Esophagus muscularis mucosa (tissue), 4 donors: ENCODE measurements at regions not wholly inside any gene's neighbourhood (a gene's known extent, or its start where the extent isn't known, plus 50 kb on each side); places are given as distances from the start of the nearest gene placed in this dataset.

Experiments used
- DNase-seq: peaks from one replicate; pipeline ENCODE4 v3.0.0-alpha.2; 2017; ENCODE audit errors: extremely low spot score
- H3K27ac ChIP-seq, 4 donors: fragments of 200-600 bp; sonication (generic); replicated peaks in 1 of 4; 1 replicate in 3 of 4; 2 replicates in 1 of 4; pipeline ENCODE4 v1.5.1; 2016 to 2019; ENCODE audit warnings: mild to moderate bottlenecking in 1 of 4
- H3K27me3 ChIP-seq, 4 donors: fragments of 200-600 bp; sonication (generic); one replicate each; pipeline versions ENCODE4 v1.5.1 to v1.6.0; 2016 to 2019
- H3K36me3 ChIP-seq, 4 donors: fragments of 200-600 bp; sonication (generic); one replicate each; pipeline ENCODE4 v1.5.1; 2016 to 2019
- H3K4me1 ChIP-seq, 4 donors: fragments of 200-600 bp; sonication (generic); one replicate each; pipeline ENCODE4 v1.5.1; 2016 to 2019
- H3K4me3 ChIP-seq, 4 donors: fragments of 200-600 bp; sonication (generic); 1 replicate in 2 of 4; 2 replicates in 2 of 4; pipeline ENCODE4 v1.5.1; 2016 to 2019; ENCODE audit warnings: mild to moderate bottlenecking in 4 of 4, moderate library complexity in 1 of 4
- H3K9me3 ChIP-seq, 4 donors: fragments of 200-600 bp; sonication (generic); 1 replicate in 3 of 4; 2 replicates in 1 of 4; pipeline ENCODE4 v1.5.1; 2016 to 2019
- EP300 ChIP-seq: sonication (generic); formaldehyde crosslinking; IDR thresholded peaks from one replicate; pipeline ENCODE4 v1.6.1; 2017; ENCODE audit warnings: antibody characterized with exemption
- POLR2A ChIP-seq: fragments of 450-650 bp; IDR thresholded peaks from one replicate; pipeline ENCODE4 v1.6.1; 2017; ENCODE audit warnings: antibody characterized with exemption, moderate library complexity, mild to moderate bottlenecking, low read depth
- POLR2AphosphoS5 ChIP-seq, 2 donors: sonication (generic); formaldehyde crosslinking; IDR thresholded peaks; one replicate each; pipeline ENCODE4 v1.6.1; 2017; ENCODE audit warnings: antibody characterized with exemption in 2 of 2
- WGBS: methylation state at CpG from one replicate; pipeline ENCODE4 v1.1.5; 2018; 5-methylcytosine and 5-hydroxymethylcytosine counted together
- intact Hi-C: fragments of 100-400 bp; cut with DNase I; formaldehyde crosslinking; loops from one replicate; pipeline ENCODE4 v1.15.1; 2023
- TF ChIP-seq, protein P1 (sequence below), 3 experiments: fragments of 200-600 bp in 2 of 3; fragments of 450-650 bp in 1 of 3; sonication (generic) in 2 of 3; IDR thresholded peaks; one replicate each; pipeline ENCODE4 v1.5.1; 2017 to 2019; ENCODE audit warnings: antibody characterized with exemption in 3 of 3, mild to moderate bottlenecking in 2 of 3, moderate library complexity in 1 of 3

DNA sequence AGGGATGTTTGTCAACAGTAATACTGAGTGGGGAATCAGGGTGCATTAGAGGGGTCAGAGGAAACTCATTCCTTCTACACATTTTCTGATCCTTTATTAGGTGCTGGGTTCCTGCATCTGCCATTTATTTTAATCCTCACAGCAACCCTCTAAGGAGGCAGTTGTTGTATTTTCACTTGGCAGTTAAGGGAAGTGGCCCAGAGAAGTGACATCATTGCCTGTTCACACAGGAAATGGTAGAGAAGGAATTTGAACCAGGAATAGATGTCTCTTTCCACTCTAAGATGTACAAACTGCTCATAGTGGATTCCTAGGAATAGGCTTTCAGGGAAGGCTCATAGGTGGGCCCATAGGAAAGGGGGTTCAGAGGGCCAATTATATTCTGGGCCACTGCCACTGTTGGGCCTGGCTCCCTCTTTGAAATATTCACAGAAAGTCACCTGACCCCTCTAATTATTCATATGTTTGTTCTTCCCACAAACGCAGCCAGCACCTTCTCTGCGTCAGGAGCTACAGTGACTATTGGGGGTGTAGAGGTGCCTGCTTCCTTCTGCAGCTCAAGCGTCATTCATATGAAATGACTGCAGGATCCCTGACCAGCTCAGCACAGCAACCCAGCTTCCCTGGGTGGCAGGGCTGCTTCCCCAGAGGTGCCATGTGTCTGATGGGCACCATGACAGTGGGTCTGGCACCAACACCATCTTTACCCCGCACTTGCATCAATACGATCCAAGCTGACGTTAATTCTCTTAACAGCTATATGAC, 163.9 kb upstream of the SMAD3 start:
- Histone ChIP-seq H3K4me3 (no peak overlapping the region), H3K27me3 (no peaks in the 10 kb centered on the region), H3K27ac (peak overlapping the region in 2 of 4 donors; percentile 7 to 20), H3K9me3 (no peaks in the 10 kb centered on the region), H3K36me3 (no peaks in the 10 kb centered on the region), H3K4me1 (peaks cover 0 to 18% (median 12%) of the 10 kb centered on the region in 4 donors)
- intact Hi-C loops, result no loop called here
- TF ChIP-seq, protein P1, sequence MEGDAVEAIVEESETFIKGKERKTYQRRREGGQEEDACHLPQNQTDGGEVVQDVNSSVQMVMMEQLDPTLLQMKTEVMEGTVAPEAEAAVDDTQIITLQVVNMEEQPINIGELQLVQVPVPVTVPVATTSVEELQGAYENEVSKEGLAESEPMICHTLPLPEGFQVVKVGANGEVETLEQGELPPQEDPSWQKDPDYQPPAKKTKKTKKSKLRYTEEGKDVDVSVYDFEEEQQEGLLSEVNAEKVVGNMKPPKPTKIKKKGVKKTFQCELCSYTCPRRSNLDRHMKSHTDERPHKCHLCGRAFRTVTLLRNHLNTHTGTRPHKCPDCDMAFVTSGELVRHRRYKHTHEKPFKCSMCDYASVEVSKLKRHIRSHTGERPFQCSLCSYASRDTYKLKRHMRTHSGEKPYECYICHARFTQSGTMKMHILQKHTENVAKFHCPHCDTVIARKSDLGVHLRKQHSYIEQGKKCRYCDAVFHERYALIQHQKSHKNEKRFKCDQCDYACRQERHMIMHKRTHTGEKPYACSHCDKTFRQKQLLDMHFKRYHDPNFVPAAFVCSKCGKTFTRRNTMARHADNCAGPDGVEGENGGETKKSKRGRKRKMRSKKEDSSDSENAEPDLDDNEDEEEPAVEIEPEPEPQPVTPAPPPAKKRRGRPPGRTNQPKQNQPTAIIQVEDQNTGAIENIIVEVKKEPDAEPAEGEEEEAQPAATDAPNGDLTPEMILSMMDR (IDR thresholded peaks at IDR 0.05), result no peak
- TF ChIP-seq POLR2AphosphoS5 (IDR thresholded peaks at IDR 0.05) (no peak), EP300 (no peak), POLR2A (no peak)
- no peak for DNase-seq
- WGBS, result 94% methylated on average over 6 of the region's 6 CpGs

DNA sequence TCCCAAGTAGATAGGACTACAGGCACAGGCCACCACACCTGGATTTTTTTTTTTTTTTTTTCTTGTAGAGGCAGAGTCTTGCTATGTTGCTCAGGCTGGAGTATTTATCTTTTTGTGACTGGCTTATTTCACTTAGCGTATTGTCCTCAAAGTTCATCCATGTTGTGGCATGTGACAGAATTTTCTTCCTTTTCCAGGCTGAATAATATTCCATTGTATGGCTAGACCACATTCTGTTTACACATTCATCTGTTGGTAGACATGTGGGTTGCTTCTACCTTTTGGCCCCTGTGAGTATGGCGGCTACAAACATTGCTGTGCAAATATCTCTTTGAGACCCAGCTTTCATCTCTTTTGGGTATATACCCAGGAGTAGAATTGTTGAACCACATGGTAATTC, 160.2 kb upstream of the SMAD3 start:
- TF ChIP-seq, protein P1 (IDR thresholded peaks at IDR 0.05), result no peak
- 97% methylated on average over 2 of the region's 2 CpGs for WGBS
- Histone ChIP-seq H3K4me3 (no peak overlapping the region), H3K4me1 (peaks cover 11 to 43% (median 36%) of the 10 kb centered on the region in 4 donors), H3K27ac (no peak overlapping the region), H3K9me3 (no peaks in the 10 kb centered on the region), H3K36me3 (no peaks in the 10 kb centered on the region), H3K27me3 (no peaks in the 10 kb centered on the region)
- intact Hi-C loops, result no loop called here
- DNase-seq, result no peak

GRCh38 chr15:66905954-66906353, 159.4 kb upstream of the SMAD3 start:
- no peak overlapping the region for H3K27ac ChIP-seq
- TF ChIP-seq EP300 (no peak), POLR2AphosphoS5 (IDR thresholded peaks at IDR 0.05) (no peak), POLR2A (no peak)
- TF ChIP-seq, protein P1 (IDR thresholded peaks at IDR 0.05), result no peak

GRCh38 chr15:66906668-66907614, 158.5 kb upstream of the SMAD3 start:
- H3K36me3 ChIP-seq, result no peaks in the 10 kb centered on the region
- peak overlapping the region in 3 of 4 donors; percentile 74 to 78 (median 75) for H3K27ac ChIP-seq
- no peak for DNase-seq
- H3K4me3 ChIP-seq, result no peak overlapping the region
- H3K27me3 ChIP-seq, result no peaks in the 10 kb centered on the region
- TF ChIP-seq EP300 (no peak), POLR2A (no peak), POLR2AphosphoS5 (IDR thresholded peaks at IDR 0.05) (no peak)
- TF ChIP-seq, protein P1 (IDR thresholded peaks at IDR 0.05), result no peak
- peaks cover 6 to 42% (median 36%) of the 10 kb centered on the region in 4 donors for H3K4me1 ChIP-seq
- no peaks in the 10 kb centered on the region for H3K9me3 ChIP-seq
- intact Hi-C loops, result no loop called here
- WGBS, result 93% methylated on average over 18 of the region's 18 CpGs

More at GRCh38 chr15:66905954-66906353, 159.4 kb upstream of the SMAD3 start:
- H3K9me3 ChIP-seq, result no peaks in the 10 kb centered on the region
- no peak overlapping the region for H3K4me3 ChIP-seq
- no peak for DNase-seq
- no peaks in the 10 kb centered on the region for H3K27me3 ChIP-seq
- H3K36me3 ChIP-seq, result no peaks in the 10 kb centered on the region
- peaks cover 11 to 46% (median 40%) of the 10 kb centered on the region in 4 donors for H3K4me1 ChIP-seq
- intact Hi-C loops, result no loop called here
- 88% methylated on average over 2 of the region's 2 CpGs for WGBS
